GM11168 (cell line): ENCODE measurements at regions not wholly inside any gene's neighbourhood (a gene's known extent, or its start where the extent isn't known, plus 50 kb on each side); places are given as distances from the start of the nearest gene placed in this dataset.

Experiments used
- in situ Hi-C: fragments of 300-500 bp; cut with MboI; formaldehyde crosslinking; loops from one replicate; pipeline ENCODE4 v1.12.0; 2022; ENCODE audit warnings: low sequenced_read_pairs; ENCODE audit not compliant: unreplicated experiment

GRCh38 chr4:149923736-149924135 is 108.1 kb upstream of the IQCM start:
- in situ Hi-C loops = no loop called here

DNA sequence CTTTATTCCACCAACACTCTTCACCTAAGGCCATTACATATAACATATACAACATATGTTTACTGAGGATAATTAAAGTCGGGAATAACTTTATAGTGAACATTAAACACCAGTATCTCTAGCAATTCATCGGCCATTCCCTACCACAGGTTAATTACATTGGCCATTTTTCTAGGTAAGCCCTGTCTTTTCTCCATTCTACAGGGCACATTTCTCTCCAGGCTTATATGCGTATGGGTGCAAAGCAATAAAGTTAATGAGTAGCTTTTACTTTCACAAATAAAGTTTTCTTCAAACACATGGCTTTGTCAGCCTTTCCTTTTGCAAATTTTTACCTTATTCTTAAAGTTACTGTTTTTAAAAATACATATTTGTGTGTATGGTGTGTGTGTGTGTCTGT is 111.9 kb upstream of the IQCM start:
- in situ Hi-C loops = no loop called here

- in situ Hi-C loops = no loop called here
These were observed 112.9 kb upstream of the IQCM start for GRCh38 chr4:149928507-149928906.

DNA sequence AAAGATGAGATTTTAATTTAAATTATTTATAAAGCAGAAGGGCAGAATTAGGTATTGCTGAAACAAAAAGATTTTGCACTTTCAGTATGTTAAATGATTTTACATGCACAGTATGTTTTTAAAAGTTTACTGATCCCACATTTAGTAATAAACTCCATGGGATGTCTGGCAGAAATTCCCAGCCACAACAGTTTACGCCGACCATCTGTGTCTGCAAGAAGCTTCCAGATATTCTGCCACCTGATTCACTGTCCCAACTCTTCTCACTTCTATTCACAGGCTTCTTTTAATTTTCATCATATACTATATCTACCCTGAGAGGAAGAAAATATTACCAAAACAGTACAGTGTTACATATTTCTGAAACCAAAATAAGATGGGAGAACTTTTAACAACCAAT is 115.8 kb upstream of the IQCM start:
- in situ Hi-C loops = no loop called here

GRCh38 chr4:149932188-149932587 is 116.5 kb upstream of the IQCM start:
- in situ Hi-C loops = no loop called here

DNA sequence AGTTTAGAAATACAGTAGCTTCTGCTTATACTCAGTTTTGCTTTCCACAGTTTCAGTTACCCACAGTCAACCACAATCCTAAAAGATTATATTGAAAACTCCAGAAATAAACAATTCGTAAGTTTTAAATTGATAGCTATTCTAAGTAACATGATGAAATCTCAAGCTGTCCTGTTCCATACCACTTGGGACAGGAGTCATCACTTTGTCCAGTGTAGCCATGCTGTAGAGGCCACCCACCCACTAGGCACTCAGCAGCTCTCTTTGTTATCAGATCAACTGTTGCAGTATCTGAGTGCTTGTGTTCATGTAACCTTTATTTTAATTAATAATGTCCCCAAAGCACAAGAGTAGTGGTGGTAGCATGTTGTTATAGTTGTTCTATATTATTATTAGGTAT is 117.5 kb upstream of the IQCM start:
- in situ Hi-C loops = no loop called here

DNA sequence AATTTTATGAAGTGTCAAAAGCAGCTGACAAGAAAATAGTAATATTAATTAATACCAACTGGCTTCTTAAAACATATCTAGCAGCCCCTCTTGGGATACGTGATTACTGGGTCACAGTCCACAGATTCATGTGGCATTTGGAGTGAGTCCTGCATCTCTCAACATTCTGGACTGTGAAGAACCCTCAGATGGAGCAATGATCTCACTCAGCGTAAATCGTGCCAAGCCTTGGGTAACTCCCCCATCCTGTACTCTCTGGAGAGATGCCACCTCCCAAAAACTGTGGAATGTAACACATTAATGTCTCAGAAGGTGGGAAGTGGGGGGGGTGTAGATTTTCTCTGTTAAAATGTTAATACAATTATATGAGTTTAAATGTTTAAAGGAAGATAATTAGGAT is 118.2 kb upstream of the IQCM start:
- in situ Hi-C loops = no loop called here

GRCh38 chr4:149949381-149949780 is 128.9 kb upstream of the DCLK2 start:
- in situ Hi-C loops = no loop called here

GRCh38 chr4:149951152-149951900 is 126.9 kb upstream of the DCLK2 start:
- in situ Hi-C loops = no loop called here

DNA sequence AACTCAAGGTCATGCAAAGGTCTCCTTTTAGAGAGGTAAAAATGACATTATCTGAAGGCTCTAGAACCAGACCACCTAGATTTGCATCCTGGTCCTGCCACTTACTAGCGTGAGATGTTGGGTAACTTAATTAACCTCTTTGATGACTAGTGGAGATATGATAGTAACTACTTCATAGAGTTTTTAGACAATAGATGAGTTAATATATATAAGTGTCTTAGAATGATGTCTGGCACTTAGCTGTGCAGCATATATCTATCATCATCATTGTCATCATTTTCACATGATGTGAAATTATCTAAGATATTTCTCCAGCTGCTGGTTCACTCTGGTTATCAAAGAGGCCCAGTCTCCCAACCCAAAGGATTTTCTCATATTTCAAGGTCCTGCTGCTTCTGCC is 126.1 kb upstream of the DCLK2 start:
- in situ Hi-C loops = no loop called here

GRCh38 chr4:149952716-149953115 is 125.5 kb upstream of the DCLK2 start:
- in situ Hi-C loops = no loop called here

DNA sequence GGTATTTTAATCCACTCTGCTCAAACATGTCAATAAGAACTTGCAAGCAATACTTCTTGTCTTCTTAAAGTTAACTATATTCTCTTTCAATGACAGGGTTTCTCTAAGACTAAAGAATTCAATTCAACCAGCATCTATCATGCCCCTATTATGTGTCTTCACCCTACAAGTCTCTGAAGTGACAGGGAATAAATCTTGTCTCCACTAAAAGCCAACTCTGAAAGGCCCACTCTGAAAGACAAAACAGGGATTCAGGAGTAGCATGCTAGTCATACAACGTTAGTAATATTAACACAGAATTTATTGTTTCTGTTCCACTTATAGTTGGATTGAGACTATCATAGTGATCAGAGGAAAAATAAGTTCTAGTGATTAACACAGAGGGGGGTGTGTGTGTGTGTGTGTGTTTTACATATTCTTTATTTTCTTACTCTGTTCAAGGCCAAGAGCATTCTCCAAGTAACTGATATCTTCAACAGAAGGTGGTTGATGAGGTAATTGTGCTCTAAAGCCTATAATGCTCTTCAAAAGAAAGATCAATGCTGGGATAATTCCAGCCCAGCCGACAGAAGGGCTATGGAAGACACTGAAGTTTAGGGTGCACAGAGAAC is 122.4 kb upstream of the DCLK2 start:
- in situ Hi-C loops = no loop called here

DNA sequence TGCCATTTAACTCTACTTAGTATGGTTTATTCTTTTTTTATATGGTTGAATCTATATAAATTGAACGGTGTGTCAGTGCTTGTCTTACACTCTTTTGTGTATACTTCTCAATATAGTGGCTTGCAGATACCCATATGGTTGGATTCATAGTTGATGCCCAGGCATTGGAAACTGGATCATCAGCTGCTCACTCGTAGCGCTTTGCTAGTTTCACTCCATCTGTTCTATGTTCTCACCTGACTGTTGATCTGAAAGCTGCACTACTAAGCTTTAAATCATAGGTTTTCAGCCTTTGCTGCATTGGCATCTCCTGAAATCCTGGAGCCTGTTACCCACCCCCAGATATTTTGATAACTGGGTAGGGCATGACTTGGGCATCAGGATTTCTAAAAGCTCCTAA is 121.6 kb upstream of the DCLK2 start:
- in situ Hi-C loops = no loop called here

- in situ Hi-C loops = no loop called here
These were observed 116.2 kb upstream of the DCLK2 start for GRCh38 chr4:149961876-149962597.

DNA sequence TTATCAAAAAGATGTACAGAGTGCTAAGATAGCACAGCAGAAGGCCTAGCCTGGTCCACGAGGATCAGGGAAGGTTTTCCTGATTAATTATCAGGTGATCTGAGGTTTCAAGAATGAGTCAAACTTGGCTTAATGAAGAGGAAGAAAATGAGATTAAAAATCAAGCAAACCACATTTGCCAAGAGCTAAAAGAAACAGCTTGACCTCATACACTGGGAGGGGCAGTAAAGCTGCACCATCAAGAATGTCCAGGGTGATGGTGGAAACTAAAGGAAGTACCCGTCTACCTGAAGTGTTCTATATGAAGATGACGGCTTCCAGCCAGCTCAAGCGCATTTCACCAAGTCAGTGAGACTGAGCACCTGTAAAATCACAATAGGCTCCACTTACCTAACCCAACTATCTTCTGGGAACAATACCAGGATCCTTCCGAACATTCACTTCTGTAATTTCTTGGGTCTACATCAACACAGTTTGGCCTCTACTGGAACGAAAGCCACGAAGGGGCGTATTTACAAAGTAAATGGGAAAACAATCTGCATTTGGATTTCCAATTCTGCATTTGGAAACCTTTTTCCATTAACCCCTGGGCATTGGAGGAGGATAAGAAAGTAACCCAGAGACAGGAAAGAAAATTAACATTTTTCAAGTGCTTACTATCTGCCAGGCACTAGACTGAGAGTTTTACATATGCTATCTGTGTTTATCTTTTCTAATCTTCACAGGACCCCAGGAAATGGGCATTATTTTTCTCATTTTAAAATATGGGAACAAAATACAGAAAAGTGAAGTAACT is 114.0 kb upstream of the DCLK2 start:
- in situ Hi-C loops = no loop called here

GRCh38 chr4:149965206-149965605 is 113.0 kb upstream of the DCLK2 start:
- in situ Hi-C loops = no loop called here

DNA sequence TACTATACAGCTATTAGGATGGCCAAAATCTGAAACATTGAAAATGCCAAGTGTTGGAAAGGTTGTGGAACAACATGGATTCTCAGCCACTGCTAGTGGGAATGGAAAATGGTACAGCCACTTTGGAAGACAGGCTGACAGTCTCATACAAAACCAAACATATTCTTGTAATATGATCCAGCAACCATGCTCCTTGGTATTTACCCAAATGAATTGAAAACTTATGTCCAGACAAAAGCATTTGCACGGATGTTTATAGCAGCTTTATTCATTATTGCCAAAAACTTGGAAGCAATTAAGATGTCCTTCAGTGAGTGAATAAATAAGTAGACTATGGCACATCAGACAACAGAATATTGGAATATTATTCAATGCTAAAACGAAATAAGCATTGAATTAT is 105.8 kb upstream of the DCLK2 start:
- in situ Hi-C loops = no loop called here

GRCh38 chr4:149973181-149973580 is 105.1 kb upstream of the DCLK2 start:
- in situ Hi-C loops = no loop called here

DNA sequence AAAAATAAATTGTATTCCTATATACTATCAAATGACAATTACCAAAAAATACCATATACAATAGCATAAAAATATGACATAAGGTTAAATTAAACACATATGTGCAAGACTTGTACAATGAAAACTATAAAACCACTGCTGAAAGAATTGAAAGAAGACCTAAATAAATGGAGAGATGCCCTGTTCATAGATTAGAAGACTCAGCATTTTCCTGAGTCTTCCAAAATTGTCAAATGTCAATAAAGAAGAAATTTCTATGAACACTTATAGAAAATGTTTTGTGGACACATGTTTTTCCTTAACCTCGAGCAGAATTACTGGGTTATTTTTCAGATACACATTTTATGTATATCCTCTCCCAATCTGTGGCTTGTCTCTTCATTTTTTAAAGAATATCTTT is 103.1 kb upstream of the DCLK2 start:
- in situ Hi-C loops = loop anchor here (25.0 kb wide), 1 partner anchor 887 kb away; no protein-coding TSS in a partner anchor

DNA sequence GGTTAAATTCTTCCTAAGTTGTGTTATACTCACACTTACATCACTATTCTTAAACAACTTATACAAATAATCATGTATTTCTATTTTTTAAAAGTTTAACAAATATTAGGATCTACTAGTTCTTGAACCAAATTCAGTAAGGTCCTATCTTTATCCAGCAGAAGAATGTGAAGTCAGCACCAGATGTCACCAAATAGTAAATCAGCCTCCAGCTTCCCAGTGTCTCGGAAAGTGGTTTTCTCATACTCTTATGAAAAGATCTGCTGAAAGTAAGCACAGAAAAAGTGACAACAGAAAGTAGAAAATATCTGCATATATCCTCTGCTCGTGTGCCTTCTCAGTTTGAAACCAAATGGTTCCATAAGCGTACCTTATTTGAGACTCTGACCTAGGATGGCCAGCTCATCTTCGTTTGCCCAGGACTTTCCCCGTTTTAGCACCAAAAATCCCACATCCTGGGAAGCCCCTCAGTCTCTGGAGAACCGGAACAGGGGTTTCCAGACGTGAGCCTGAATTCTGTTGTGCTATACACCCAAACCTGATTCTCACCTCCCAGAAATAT is 98.0 kb upstream of the DCLK2 start:
- in situ Hi-C loops = loop anchor here (25.0 kb wide), 1 partner anchor 882 kb away; no protein-coding TSS in a partner anchor
